GM21723 (cell line): ENCODE measurements at regions not wholly inside any gene's neighbourhood (a gene's known extent, or its start where the extent isn't known, plus 50 kb on each side); places are given as distances from the start of the nearest gene placed in this dataset.

ENCODE experiments used
- ATAC-seq: cut with Tn5 transposase; IDR thresholded peaks from one replicate; pipeline ENCODE4 v1.9.1; 2021; ENCODE audit warnings: mild to moderate bottlenecking, moderate library complexity; ENCODE audit not compliant: unreplicated experiment

DNA sequence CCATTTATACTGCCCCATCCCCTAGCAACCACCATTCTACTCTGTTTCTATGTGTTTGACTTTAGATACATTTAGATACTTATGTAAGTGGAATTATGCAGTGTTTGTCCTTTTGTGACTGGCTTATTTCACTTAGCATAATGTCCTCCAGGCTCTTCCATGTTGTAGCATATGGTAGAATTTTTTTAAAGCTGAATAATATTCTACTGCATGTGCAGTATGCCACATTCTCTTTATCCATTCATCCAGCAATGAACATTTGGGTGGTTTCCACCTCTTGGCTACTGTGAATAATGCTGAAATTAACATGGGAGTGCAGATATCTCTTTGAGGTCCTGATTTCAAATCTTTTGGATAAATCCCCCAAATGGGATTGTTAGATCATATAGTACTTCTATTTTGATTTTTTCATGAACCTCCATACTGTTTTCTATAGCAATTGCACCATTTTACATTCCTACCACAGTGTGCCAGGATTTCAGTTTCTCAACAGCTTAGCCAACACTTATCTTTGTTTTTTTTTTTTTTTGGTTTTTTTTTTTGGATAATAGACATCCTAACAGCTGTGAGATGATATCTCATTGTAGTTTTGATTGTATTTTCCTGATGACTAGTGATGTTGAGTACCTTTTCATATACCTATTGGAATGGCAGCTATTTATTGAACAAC is 105.9 kb upstream of the LNX1 start:
- ATAC-seq = no peak

GRCh38 chr4:53695540-53696463 is 104.5 kb upstream of the LNX1 start:
- no peak for ATAC-seq

- no peak for ATAC-seq
Measured at GRCh38 chr4:53694666-53695065, 103.4 kb upstream of the LNX1 start.

- no peak for ATAC-seq
Measured at GRCh38 chr4:53693909-53694308, 102.6 kb upstream of the LNX1 start.

- no peak for ATAC-seq
Measured at GRCh38 chr4:53693408-53693807, 102.1 kb upstream of the LNX1 start.

DNA sequence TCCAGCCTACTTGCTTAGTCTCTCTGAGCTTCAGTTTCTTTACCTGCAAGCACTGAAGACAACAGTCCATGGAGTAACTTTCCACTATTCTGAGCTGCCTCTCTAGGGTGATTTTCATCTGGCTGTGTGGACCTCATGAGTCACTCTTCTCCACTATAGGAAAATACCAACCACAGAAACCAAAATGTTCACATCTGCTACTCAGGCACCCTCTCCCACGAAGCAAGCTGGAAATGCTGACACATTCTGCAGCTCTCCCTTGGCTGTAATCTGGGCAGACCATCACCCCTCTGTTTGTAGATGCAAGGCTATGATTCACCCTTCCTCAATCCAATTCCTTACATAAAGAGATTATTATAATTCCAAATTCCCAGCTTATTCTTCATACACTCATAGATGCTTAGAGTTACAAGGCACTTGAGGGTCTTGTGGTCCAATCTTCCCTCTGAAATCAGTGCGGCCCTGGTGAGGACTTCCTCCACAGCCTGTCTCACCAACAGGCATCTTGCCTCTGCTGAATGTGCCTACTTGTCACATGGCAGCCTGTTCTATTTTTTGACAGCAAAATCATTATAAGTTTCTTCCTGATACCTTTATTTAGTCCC is 97.0 kb upstream of the LNX1 start:
- ATAC-seq = peak; percentile 95

DNA sequence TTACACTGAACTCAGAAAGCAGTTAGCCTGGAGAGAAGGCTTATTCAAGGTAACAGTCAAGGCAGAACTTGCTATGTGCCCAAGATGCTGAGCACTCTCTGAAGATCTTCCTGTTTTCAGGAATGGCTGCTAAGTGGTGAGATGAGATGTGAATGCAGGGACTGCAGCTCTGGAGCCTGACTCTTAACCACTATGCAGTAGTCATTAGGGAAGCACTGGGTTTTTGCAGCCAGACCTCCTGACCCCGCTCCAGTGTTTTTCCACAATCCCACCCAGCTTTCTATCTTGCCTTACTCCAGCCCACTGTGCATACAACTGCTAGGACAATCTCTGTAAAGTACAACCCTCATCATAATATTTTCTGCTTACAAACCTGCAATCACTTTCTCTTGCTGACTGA is 95.2 kb upstream of the LNX1 start:
- ATAC-seq = no peak

DNA sequence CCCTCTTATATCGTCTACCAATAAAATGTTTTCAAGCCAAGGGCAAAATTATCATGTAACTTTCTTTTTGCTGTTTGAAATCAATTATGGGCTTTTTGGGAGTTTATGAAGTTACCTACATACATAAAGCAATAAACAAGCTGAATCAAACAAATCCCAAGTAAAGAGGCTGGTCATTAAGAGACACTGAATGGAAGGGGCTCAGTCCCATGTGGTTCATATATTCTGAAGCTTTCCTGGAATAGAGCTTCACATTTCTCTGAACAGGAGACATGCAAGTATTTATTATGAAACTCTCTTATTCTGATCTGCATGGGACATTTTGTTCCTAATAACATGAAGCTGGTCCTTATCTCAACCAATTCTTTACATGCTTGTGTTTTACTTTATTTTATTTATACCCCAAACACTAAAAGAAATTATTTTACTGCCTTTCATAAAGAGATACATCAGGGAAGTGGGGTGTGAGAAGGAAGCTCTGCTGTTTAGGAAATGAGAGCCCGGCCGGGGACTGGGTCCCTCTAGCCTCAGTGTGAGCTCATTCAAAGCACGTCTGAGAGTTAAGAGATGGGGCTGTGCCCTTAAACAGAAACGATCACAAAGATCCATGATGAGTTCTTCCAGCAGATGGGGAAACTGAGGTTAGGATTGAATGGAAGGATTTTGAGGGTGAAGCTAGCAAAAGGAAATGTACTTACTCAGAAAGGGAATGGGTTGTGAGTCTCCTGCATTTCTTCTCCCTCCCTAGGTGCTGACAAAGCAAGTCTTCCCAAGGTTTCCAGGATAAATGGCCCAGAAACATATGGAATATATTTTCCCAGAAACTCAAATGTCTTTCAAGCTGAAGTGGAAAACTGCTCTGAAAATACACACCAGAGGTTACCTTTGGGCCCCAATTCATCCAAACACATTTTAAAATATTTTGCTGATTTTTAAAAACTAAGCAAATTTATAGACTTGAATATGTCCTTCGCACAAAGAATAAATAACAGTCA is 93.1 kb upstream of the LNX1 start:
- no peak for ATAC-seq

GRCh38 chr4:53682908-53683307 is 91.6 kb upstream of the LNX1 start:
- no peak for ATAC-seq

- no peak for ATAC-seq
Measured at GRCh38 chr4:53682196-53682595, 90.9 kb upstream of the LNX1 start.

- no peak for ATAC-seq
Measured at GRCh38 chr4:53680598-53680997, 89.3 kb upstream of the LNX1 start.

DNA sequence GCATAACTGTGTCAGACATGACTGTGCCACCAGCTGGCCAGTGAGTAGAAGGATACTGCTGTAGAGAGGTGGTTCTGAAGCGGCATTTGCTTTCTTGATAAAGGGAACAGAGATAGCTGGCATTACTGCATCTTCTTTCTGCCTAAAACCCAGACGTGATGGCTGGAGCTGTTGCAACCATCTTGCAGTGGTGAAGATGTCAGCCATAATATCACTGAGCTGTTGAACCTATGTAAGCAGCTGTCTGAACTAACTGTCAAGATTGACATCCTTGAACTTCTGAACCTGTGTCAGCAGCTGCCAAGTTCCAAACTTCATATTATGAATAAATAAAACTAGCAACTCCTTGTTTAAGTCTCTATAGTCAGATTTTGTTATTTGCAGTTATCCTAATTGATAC is 88.9 kb upstream of the LNX1 start:
- no peak for ATAC-seq

GRCh38 chr4:53676402-53676871 is 85.2 kb upstream of the LNX1 start:
- no peak for ATAC-seq

DNA sequence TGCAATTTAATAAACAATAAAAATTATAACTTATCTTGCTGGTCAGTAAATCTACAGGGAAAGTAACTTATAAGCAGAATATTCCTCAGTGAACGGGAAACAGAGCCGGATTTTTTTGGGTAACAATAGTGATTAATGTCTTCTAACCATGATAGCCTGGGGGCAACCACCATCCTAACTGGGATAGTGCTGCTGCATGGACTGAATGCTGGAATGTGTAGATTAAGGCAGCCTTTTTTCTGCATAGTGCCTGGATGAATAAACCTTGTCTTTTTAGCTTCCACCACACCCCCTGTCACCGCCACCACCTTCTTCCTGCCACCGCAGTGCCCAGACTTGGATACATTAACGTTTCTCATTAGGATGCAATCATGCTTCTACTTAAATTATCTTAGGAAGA is 83.6 kb upstream of the LNX1 start:
- no peak for ATAC-seq

GRCh38 chr4:53672873-53673272 is 81.6 kb upstream of the LNX1 start:
- ATAC-seq = no peak

DNA sequence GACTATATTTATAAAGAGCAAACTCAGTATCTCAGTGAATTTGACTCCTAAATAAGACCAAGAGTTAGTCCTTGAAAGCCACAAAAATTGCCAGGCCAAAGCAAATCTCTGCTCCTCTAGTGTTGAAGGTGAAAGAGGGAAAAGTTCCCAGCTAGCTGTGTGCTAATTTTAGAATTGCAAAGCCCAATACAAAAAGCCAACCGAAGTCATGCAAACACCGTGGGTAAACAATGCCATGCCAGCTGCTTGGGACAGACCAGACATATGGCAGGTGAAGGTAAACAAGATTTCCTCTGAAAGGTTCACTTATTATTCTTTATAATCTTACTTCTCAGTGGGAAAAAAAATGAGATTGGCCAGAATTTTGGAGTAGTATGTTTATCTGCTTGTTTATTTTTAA is 80.5 kb upstream of the LNX1 start:
- no peak for ATAC-seq

GRCh38 chr4:53659737-53660136 is 68.5 kb upstream of the LNX1 start:
- no peak for ATAC-seq

DNA sequence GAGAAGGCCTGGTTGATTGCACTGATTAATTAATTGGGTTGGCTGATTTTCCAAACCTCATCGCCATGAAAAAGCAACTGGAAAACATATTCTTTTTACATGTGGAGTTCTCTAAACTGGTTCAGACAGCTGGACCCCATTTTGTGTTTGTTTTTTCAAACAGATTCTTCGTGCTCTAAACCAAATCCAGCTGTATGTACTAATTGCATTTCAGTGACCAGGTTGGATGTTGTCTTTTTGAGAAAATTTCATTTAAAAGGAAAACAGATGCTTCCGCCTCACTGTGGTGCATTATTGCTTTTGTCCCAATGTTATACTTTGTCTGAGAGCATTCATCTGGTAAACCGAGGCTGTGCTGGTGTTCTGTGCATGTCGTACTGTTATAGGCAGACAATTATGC is 67.8 kb upstream of the LNX1 start:
- no peak for ATAC-seq

DNA sequence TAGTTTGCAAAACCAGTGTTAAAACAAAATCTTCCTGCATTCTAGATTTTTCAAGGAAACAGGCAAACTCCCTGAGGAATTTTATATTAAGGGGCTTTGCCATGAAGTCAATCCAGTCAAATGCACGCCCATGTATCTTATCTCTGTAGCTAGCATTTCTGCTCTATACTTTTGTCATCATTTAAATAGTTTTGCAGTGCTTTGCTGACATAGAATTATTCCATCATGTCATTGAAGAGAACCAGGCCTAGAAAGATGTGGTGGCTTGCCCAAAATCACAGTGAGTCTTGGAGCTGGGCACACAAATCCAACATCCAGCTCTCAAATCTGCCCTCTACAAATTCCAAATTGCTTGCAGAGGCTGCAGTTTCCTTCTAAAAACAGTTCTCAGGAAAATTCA is 66.7 kb upstream of the LNX1 start:
- no peak for ATAC-seq

- ATAC-seq = no peak
Measured at GRCh38 chr4:53656421-53656981, 65.2 kb upstream of the LNX1 start.
